ENCODE measurements at regions not wholly inside any gene's neighbourhood (a gene's known extent, or its start where the extent isn't known, plus 50 kb on each side); places are given as distances from the start of the nearest gene placed in this dataset.

GRCh38 chr3:168648321-168648720 lies 552.6 kb upstream of the GOLIM4 start:
- Histone ChIP-seq H3K27me3 (ENCODE audit: insufficient read depth, low read length, poor library complexity) (no peaks in the 10 kb centered on the region), H3K9ac (ENCODE audit: low read depth, low read length) (no peak overlapping the region), H3K27ac (ENCODE audit: low read length) (no peak overlapping the region), H3K4me3 (ENCODE audit: low read depth in 1 of 2, low read length in 2 of 2) (no peak overlapping the region), H3K9me3 (ENCODE audit: insufficient read depth, low read length, severe bottlenecking) (no peaks in the 10 kb centered on the region), H4K20me1 (ENCODE audit: insufficient read depth, low read length) (no peaks in the 10 kb centered on the region), H2AFZ (ENCODE audit: low read depth, low read length) (no peak overlapping the region), H3K36me3 (ENCODE audit: insufficient read depth, low read length) (no peaks in the 10 kb centered on the region), H3K4me2 (ENCODE audit: insufficient read depth, low read length) (no peak overlapping the region), H3K79me2 (ENCODE audit: insufficient read depth, low read length) (no peaks in the 10 kb centered on the region), H3K4me1 (ENCODE audit: insufficient read depth, low read length) (no peaks in the 10 kb centered on the region)
- DNase-seq (no peak), ATAC-seq (ENCODE audit: insufficient read depth, low read depth) (no peak)
- TF ChIP-seq EZH2 (IDR thresholded peaks at IDR 0.05; ENCODE audit: borderline replicate concordance, low read depth, low read length, severe bottlenecking) (no peak), CTCF (IDR thresholded peaks at IDR 0.05; ENCODE audit: borderline replicate concordance, extremely low read depth, low read length, poor library complexity, severe bottlenecking) (no peak)

- Histone ChIP-seq H3K79me2 (ENCODE audit: insufficient read depth, low read length) (no peaks in the 10 kb centered on the region), H3K9ac (ENCODE audit: low read depth, low read length) (no peak overlapping the region), H3K27me3 (ENCODE audit: insufficient read depth, low read length, poor library complexity) (no peaks in the 10 kb centered on the region), H3K9me3 (ENCODE audit: insufficient read depth, low read length, severe bottlenecking) (no peaks in the 10 kb centered on the region), H3K4me2 (ENCODE audit: insufficient read depth, low read length) (no peak overlapping the region), H3K36me3 (ENCODE audit: insufficient read depth, low read length) (no peaks in the 10 kb centered on the region), H3K4me1 (ENCODE audit: insufficient read depth, low read length) (no peaks in the 10 kb centered on the region), H4K20me1 (ENCODE audit: insufficient read depth, low read length) (no peaks in the 10 kb centered on the region), H3K4me3 (ENCODE audit: low read depth in 1 of 2, low read length in 2 of 2) (no peak overlapping the region), H3K27ac (ENCODE audit: low read length) (no peak overlapping the region), H2AFZ (ENCODE audit: low read depth, low read length) (no peak overlapping the region)
- ATAC-seq (ENCODE audit: insufficient read depth, low read depth) (no peak), DNase-seq (no peak)
- TF ChIP-seq CTCF (IDR thresholded peaks at IDR 0.05; ENCODE audit: borderline replicate concordance, extremely low read depth, low read length, poor library complexity, severe bottlenecking) (no peak), EZH2 (IDR thresholded peaks at IDR 0.05; ENCODE audit: borderline replicate concordance, low read depth, low read length, severe bottlenecking) (no peak)
Measured at GRCh38 chr3:168647582-168647981, 551.9 kb upstream of the GOLIM4 start.

- Histone ChIP-seq H3K36me3 (ENCODE audit: insufficient read depth, low read length) (no peaks in the 10 kb centered on the region), H4K20me1 (ENCODE audit: insufficient read depth, low read length) (no peaks in the 10 kb centered on the region), H3K4me1 (ENCODE audit: insufficient read depth, low read length) (no peaks in the 10 kb centered on the region), H2AFZ (ENCODE audit: low read depth, low read length) (no peak overlapping the region), H3K4me3 (ENCODE audit: low read depth in 1 of 2, low read length in 2 of 2) (no peak overlapping the region), H3K27ac (ENCODE audit: low read length) (no peak overlapping the region), H3K9me3 (ENCODE audit: insufficient read depth, low read length, severe bottlenecking) (no peaks in the 10 kb centered on the region), H3K9ac (ENCODE audit: low read depth, low read length) (no peak overlapping the region), H3K4me2 (ENCODE audit: insufficient read depth, low read length) (no peak overlapping the region), H3K79me2 (ENCODE audit: insufficient read depth, low read length) (no peaks in the 10 kb centered on the region), H3K27me3 (ENCODE audit: insufficient read depth, low read length, poor library complexity) (no peaks in the 10 kb centered on the region)
- DNase-seq = no peak
- ATAC-seq (ENCODE audit: insufficient read depth, low read depth) = no peak
- TF ChIP-seq CTCF (IDR thresholded peaks at IDR 0.05; ENCODE audit: borderline replicate concordance, extremely low read depth, low read length, poor library complexity, severe bottlenecking) (no peak), EZH2 (IDR thresholded peaks at IDR 0.05; ENCODE audit: borderline replicate concordance, low read depth, low read length, severe bottlenecking) (no peak)
Measured at GRCh38 chr3:168645180-168645579, 549.5 kb upstream of the GOLIM4 start.

GRCh38 chr3:168628549-168628948 lies 532.8 kb upstream of the GOLIM4 start:
- ATAC-seq (ENCODE audit: insufficient read depth, low read depth) = no peak
- H3K9ac ChIP-seq (ENCODE audit: low read depth, low read length) = no peak overlapping the region
- TF ChIP-seq EZH2 (IDR thresholded peaks at IDR 0.05; ENCODE audit: borderline replicate concordance, low read depth, low read length, severe bottlenecking) (no peak), CTCF (IDR thresholded peaks at IDR 0.05; ENCODE audit: borderline replicate concordance, extremely low read depth, low read length, poor library complexity, severe bottlenecking) (no peak)

More at GRCh38 chr3:168628549-168628948, 532.8 kb upstream of the GOLIM4 start:
- Histone ChIP-seq H3K4me1 (ENCODE audit: insufficient read depth, low read length) (no peaks in the 10 kb centered on the region), H3K4me3 (ENCODE audit: low read depth in 1 of 2, low read length in 2 of 2) (no peak overlapping the region), H3K36me3 (ENCODE audit: insufficient read depth, low read length) (no peaks in the 10 kb centered on the region), H3K79me2 (ENCODE audit: insufficient read depth, low read length) (no peaks in the 10 kb centered on the region), H2AFZ (ENCODE audit: low read depth, low read length) (no peak overlapping the region), H3K27ac (ENCODE audit: low read length) (no peak overlapping the region), H3K4me2 (ENCODE audit: insufficient read depth, low read length) (no peak overlapping the region), H3K9me3 (ENCODE audit: insufficient read depth, low read length, severe bottlenecking) (no peaks in the 10 kb centered on the region), H3K27me3 (ENCODE audit: insufficient read depth, low read length, poor library complexity) (no peaks in the 10 kb centered on the region), H4K20me1 (ENCODE audit: insufficient read depth, low read length) (no peaks in the 10 kb centered on the region)
- DNase-seq = no peak
